Immature natural killer cell (primary cell): ENCODE measurements at regions not wholly inside any gene's neighbourhood (a gene's known extent, or its start where the extent isn't known, plus 50 kb on each side); places are given as distances from the start of the nearest gene placed in this dataset.

Experiments
- DNase-seq, 3 donors: peaks; one replicate each; pipeline ENCODE4 v3.0.0; 2022; ENCODE audit warnings: mixed read lengths in 1 of 3
- H3K27ac Mint-ChIP-seq, 6 donors: one replicate each; pipeline ENCODE4 v1.8.0; 2020; ENCODE audit warnings: mixed read lengths in 6 of 6, mild to moderate bottlenecking in 5 of 6, inconsistent platforms in 4 of 6, moderate library complexity in 3 of 6
- H3K27me3 Mint-ChIP-seq, 3 donors: one replicate each; pipeline ENCODE4 v1.8.0; 2020 to 2021; ENCODE audit warnings: low read depth in 3 of 3, mild to moderate bottlenecking in 3 of 3, mixed read lengths in 3 of 3, moderate library complexity in 3 of 3, inconsistent platforms in 1 of 3
- H3K36me3 Mint-ChIP-seq, 3 donors: one replicate each; pipeline ENCODE4 v1.8.0; 2020; ENCODE audit warnings: mixed read lengths in 3 of 3, inconsistent platforms in 2 of 3, mild to moderate bottlenecking in 2 of 3
- H3K4me1 Mint-ChIP-seq, 2 donors: one replicate each; pipeline ENCODE4 v1.8.0; 2020; ENCODE audit warnings: inconsistent platforms in 2 of 2, mild to moderate bottlenecking in 2 of 2, mixed read lengths in 2 of 2, moderate library complexity in 1 of 2
- H3K4me3 Mint-ChIP-seq, 5 donors: one replicate each; pipeline ENCODE4 v1.8.0; 2020; ENCODE audit warnings: mild to moderate bottlenecking in 5 of 5, mixed read lengths in 5 of 5, inconsistent platforms in 3 of 5, moderate library complexity in 3 of 5
- H3K9me3 Mint-ChIP-seq, 6 donors: one replicate each; pipeline ENCODE4 v1.8.0; 2020; ENCODE audit warnings: mild to moderate bottlenecking in 6 of 6, mixed read lengths in 6 of 6, inconsistent platforms in 4 of 6, moderate library complexity in 3 of 6

DNA sequence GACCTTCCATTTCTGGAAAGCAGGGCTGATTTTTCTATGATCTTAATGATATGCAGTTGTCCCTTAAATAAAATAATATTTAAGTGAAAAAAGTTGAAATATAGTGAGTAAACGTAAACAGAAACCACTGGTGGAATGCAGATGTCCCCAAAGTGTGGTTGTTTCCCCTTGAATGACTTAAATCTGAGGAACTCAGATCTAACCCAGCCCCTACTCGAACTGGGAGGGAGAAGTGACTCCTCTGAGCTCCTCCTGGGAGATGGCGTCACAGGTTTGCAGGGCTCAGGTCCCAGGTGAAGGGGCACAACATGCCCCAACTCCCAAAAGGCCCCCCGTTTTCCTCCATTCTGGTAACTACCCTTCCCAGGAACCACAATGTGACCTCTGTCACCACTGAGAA, 142.8 kb downstream of the IRF8 start:
- H3K27me3 Mint-ChIP-seq, result peaks cover 6 to 14% (median 12%) of the 10 kb centered on the region in 3 donors
- H3K4me1 Mint-ChIP-seq, result no peaks in the 10 kb centered on the region
- no peak overlapping the region for H3K4me3 Mint-ChIP-seq
- DNase-seq, result no peak
- H3K27ac Mint-ChIP-seq, result no peak overlapping the region
- no peaks in the 10 kb centered on the region for H3K36me3 Mint-ChIP-seq
- peaks cover 0 to 3% (median 0%) of the 10 kb centered on the region in 6 donors for H3K9me3 Mint-ChIP-seq

DNA sequence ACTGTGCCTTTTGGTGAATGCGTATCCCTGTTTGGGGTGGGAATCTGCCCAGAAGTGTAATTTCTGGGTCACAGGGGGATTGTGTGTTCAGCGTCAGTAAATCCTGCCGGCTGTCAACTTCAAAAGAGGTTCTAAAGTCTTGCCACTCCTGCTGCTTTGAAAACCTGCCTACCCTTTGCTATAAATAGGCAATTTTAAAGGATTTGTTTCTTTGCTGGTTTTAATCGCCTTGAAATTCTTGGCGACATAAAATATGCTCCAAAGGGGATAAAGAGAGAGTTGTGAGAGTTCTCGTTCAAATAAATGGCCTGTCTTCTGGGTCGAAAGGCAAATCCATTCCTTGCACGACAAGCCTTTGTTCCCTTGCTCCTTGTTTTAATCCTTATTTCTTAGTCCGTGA, 143.4 kb downstream of the IRF8 start:
- Mint-ChIP-seq H3K36me3 (no peaks in the 10 kb centered on the region), H3K27ac (no peak overlapping the region), H3K27me3 (peaks cover 6 to 17% (median 11%) of the 10 kb centered on the region in 3 donors), H3K4me3 (no peak overlapping the region), H3K4me1 (no peaks in the 10 kb centered on the region), H3K9me3 (peaks cover 0 to 3% (median 0%) of the 10 kb centered on the region in 6 donors)
- DNase-seq, result no peak

DNA sequence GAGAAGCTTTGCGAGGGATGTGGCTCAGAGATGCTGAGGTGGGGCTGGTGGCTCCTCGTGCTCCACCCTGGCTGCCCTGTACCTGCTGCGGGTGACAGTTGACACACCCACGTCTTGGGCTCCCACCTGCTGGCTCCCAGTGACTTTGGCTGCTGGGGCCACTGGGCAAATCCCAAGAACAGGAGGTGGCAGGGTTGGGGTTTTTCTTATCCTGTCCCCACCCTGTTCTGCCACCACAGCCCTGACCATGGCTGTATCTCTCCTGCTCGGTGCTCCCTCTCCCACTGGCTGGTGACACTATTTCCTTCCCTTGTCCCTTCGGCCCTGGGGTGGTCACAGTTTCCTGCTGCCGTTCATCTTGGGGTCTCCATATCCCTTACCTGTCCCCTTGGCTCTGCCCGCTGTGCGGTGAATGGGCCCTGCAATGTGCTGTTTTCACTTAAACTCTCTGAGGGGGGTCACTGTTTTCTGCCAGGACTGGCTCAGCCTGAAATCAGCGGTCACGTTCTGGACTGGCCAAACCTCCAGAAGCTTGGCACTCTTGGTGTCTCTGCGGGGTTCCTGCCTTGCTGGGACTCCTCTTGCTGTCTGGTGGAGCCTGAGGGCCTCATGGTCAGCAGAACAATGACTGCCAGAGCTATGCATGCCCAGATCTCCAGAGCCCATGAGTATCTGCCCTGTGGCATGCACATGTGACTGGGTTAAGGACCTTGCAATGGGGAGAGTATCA, 144.2 kb downstream of the IRF8 start:
- Mint-ChIP-seq H3K36me3 (no peaks in the 10 kb centered on the region), H3K4me1 (no peaks in the 10 kb centered on the region), H3K4me3 (no peak overlapping the region), H3K27ac (no peak overlapping the region), H3K9me3 (peaks cover 0 to 3% (median 0%) of the 10 kb centered on the region in 6 donors), H3K27me3 (peaks cover 7 to 17% (median 10%) of the 10 kb centered on the region in 3 donors)
- no peak for DNase-seq

GRCh38 chr16:86044241-86044671, 145.3 kb downstream of the IRF8 start:
- H3K4me1 Mint-ChIP-seq, result no peaks in the 10 kb centered on the region

DNA sequence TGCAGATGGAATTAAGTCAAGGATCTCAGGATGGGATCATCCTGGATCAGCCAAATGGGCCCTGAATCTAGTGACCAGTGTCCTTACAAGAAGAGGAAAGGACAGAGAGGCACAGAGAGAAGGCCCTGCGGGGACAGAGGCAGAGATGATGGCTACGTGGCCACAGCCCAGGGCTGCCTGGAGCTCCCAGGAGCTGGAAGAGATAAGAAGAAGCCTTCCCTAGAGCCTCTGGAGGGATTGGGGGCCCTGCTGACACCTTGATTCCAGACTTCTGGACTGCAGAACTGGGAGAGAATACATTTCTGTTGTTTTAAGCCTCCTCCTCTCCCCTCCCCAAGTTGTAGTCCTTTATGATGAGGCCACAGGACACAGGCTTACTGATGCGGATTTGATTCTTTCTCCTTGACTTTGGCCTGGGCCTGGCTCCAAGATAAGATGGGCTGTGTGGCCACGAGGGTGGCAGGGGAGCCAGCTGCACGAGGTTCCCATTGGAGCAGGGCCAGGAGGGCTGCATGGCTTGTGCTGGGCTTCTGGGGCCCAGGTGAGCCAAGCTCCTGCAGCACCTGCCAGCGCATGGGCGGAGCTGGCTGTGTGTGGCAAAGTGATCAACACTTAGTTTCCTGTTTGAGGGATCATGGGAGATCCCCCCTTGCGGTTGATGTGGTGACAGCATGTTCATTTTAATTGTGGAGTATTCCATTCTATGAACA, 146.1 kb downstream of the IRF8 start:
- Mint-ChIP-seq H3K36me3 (no peaks in the 10 kb centered on the region), H3K9me3 (peaks cover 0 to 3% (median 0%) of the 10 kb centered on the region in 6 donors), H3K27ac (no peak overlapping the region), H3K27me3 (peaks cover 7 to 19% (median 7%) of the 10 kb centered on the region in 3 donors), H3K4me1 (no peaks in the 10 kb centered on the region), H3K4me3 (no peak overlapping the region)
- DNase-seq, result no peak

More at GRCh38 chr16:86044241-86044671, 145.3 kb downstream of the IRF8 start:
- H3K9me3 Mint-ChIP-seq, result peaks cover 0 to 3% (median 0%) of the 10 kb centered on the region in 6 donors
- peaks cover 7 to 19% (median 10%) of the 10 kb centered on the region in 3 donors for H3K27me3 Mint-ChIP-seq
- H3K27ac Mint-ChIP-seq, result no peak overlapping the region
- H3K4me3 Mint-ChIP-seq, result no peak overlapping the region
- H3K36me3 Mint-ChIP-seq, result no peaks in the 10 kb centered on the region
- peak in 2 of 3 donors; percentile 9 to 17 for DNase-seq

- H3K27me3 Mint-ChIP-seq, result peaks cover 7 to 19% (median 9%) of the 10 kb centered on the region in 3 donors
- peaks cover 0 to 3% (median 0%) of the 10 kb centered on the region in 6 donors for H3K9me3 Mint-ChIP-seq
- H3K4me3 Mint-ChIP-seq, result no peak overlapping the region
- H3K27ac Mint-ChIP-seq, result no peak overlapping the region
- no peak for DNase-seq
- no peaks in the 10 kb centered on the region for H3K4me1 Mint-ChIP-seq
- H3K36me3 Mint-ChIP-seq, result no peaks in the 10 kb centered on the region
These were observed 146.6 kb downstream of the IRF8 start for GRCh38 chr16:86045591-86045971.

- no peak overlapping the region for H3K4me3 Mint-ChIP-seq
- no peaks in the 10 kb centered on the region for H3K36me3 Mint-ChIP-seq
- H3K4me1 Mint-ChIP-seq, result no peaks in the 10 kb centered on the region
- peaks cover 0 to 3% (median 0%) of the 10 kb centered on the region in 6 donors for H3K9me3 Mint-ChIP-seq
- H3K27ac Mint-ChIP-seq, result no peak overlapping the region
- peaks cover 7 to 19% (median 11%) of the 10 kb centered on the region in 3 donors for H3K27me3 Mint-ChIP-seq
- no peak for DNase-seq
These were observed 147.1 kb downstream of the IRF8 start for GRCh38 chr16:86046026-86046425.

- DNase-seq, result no peak
- H3K36me3 Mint-ChIP-seq, result no peaks in the 10 kb centered on the region
- no peak overlapping the region for H3K4me3 Mint-ChIP-seq
- H3K27ac Mint-ChIP-seq, result no peak overlapping the region
- peaks cover 7 to 21% (median 11%) of the 10 kb centered on the region in 3 donors for H3K27me3 Mint-ChIP-seq
- peaks cover 0 to 3% (median 0%) of the 10 kb centered on the region in 6 donors for H3K9me3 Mint-ChIP-seq
- no peaks in the 10 kb centered on the region for H3K4me1 Mint-ChIP-seq
These were observed 147.8 kb downstream of the IRF8 start for GRCh38 chr16:86046667-86047270.

GRCh38 chr16:86048221-86048620, 149.3 kb downstream of the IRF8 start:
- no peak for DNase-seq
- H3K36me3 Mint-ChIP-seq, result no peaks in the 10 kb centered on the region
- H3K4me3 Mint-ChIP-seq, result no peak overlapping the region
- no peak overlapping the region for H3K27ac Mint-ChIP-seq
- H3K27me3 Mint-ChIP-seq, result peaks cover 4 to 20% (median 11%) of the 10 kb centered on the region in 3 donors
- no peaks in the 10 kb centered on the region for H3K4me1 Mint-ChIP-seq
- peaks cover 0 to 2% (median 0%) of the 10 kb centered on the region in 6 donors for H3K9me3 Mint-ChIP-seq

- no peak overlapping the region for H3K27ac Mint-ChIP-seq
- no peak for DNase-seq
- H3K36me3 Mint-ChIP-seq, result no peaks in the 10 kb centered on the region
These were observed 150.1 kb downstream of the IRF8 start for GRCh38 chr16:86048882-86049585.

DNA sequence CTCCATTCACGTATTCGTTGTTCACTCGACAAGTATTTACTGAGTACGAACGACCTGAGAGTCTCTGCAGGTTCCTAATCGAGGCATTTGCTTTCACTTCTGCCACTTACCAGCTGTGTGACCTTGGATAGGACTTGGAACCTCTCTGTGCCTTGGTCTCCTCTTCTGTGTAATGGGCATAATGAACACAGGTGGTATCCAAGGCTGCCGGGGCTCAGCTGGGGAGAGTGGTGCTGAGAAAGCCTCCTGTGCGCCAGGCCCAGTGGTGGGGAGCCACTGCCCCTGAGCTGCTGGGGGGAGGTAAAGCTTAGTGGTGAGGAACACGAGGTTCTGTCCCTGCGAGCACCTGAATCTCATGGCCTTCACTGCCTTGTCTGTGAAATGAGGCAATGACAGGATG, 150.7 kb downstream of the IRF8 start:
- Mint-ChIP-seq H3K4me1 (no peaks in the 10 kb centered on the region), H3K4me3 (no peak overlapping the region), H3K27ac (no peak overlapping the region), H3K36me3 (no peaks in the 10 kb centered on the region), H3K27me3 (peaks cover 6 to 13% (median 12%) of the 10 kb centered on the region in 3 donors), H3K9me3 (no peaks in the 10 kb centered on the region)
- DNase-seq, result no peak

More at GRCh38 chr16:86048882-86049585, 150.1 kb downstream of the IRF8 start:
- peaks cover 5 to 17% (median 12%) of the 10 kb centered on the region in 3 donors for H3K27me3 Mint-ChIP-seq
- no peaks in the 10 kb centered on the region for H3K9me3 Mint-ChIP-seq
- H3K4me3 Mint-ChIP-seq, result no peak overlapping the region
- no peaks in the 10 kb centered on the region for H3K4me1 Mint-ChIP-seq

- Mint-ChIP-seq H3K4me3 (no peak overlapping the region), H3K36me3 (no peaks in the 10 kb centered on the region), H3K27ac (no peak overlapping the region), H3K27me3 (peaks cover 6 to 13% (median 12%) of the 10 kb centered on the region in 3 donors), H3K9me3 (no peaks in the 10 kb centered on the region), H3K4me1 (no peaks in the 10 kb centered on the region)
- no peak for DNase-seq
These were observed 151.1 kb downstream of the IRF8 start for GRCh38 chr16:86050111-86050510.

GRCh38 chr16:86050591-86051367, 151.8 kb downstream of the IRF8 start:
- peaks cover 9 to 13% (median 12%) of the 10 kb centered on the region in 3 donors for H3K27me3 Mint-ChIP-seq
- no peaks in the 10 kb centered on the region for H3K36me3 Mint-ChIP-seq
- no peak for DNase-seq

More at GRCh38 chr16:86050591-86051367, 151.8 kb downstream of the IRF8 start:
- Mint-ChIP-seq H3K4me3 (no peak overlapping the region), H3K27ac (no peak overlapping the region), H3K9me3 (no peaks in the 10 kb centered on the region), H3K4me1 (no peaks in the 10 kb centered on the region)
